ENCODE measurements at regions not wholly inside any gene's neighbourhood (a gene's known extent, or its start where the extent isn't known, plus 50 kb on each side); places are given as distances from the start of the nearest gene placed in this dataset.
A peak's percentile ranks its signal among the peaks of the same experiment; 100 is the strongest.

- peak; percentile 55 for DNase-seq (ENCODE audit: low read depth)
- no peak for TF ChIP-seq CTCF (conservative IDR thresholded peaks at IDR 0.05; ENCODE audit: low read length)
These were observed 124.6 kb upstream of the MTAP start for GRCh38 chr9:21677834-21678233.

GRCh38 chr9:21679432-21679831 is 123.0 kb upstream of the MTAP start:
- H3K4me3 ChIP-seq (ENCODE audit: low read length): no peak overlapping the region
- TF ChIP-seq CTCF (conservative IDR thresholded peaks at IDR 0.05; ENCODE audit: low read length): no peak
- peak; percentile 54 for DNase-seq (ENCODE audit: low read depth)

More at GRCh38 chr9:21677834-21678233, 124.6 kb upstream of the MTAP start:
- peak overlapping the region; percentile 34 for H3K4me3 ChIP-seq (ENCODE audit: low read length)

- no peak for TF ChIP-seq CTCF (conservative IDR thresholded peaks at IDR 0.05; ENCODE audit: low read length)
- no peak overlapping the region for H3K4me3 ChIP-seq (ENCODE audit: low read length)
- no peak for DNase-seq (ENCODE audit: low read depth)
These were observed 121.8 kb upstream of the MTAP start for GRCh38 chr9:21680590-21680989.

- peak; percentile 89 for DNase-seq (ENCODE audit: low read depth)
- no peak for TF ChIP-seq CTCF (conservative IDR thresholded peaks at IDR 0.05; ENCODE audit: low read length)
- no peak overlapping the region for H3K4me3 ChIP-seq (ENCODE audit: low read length)
These were observed 120.8 kb upstream of the MTAP start for GRCh38 chr9:21681641-21682040.

- no peak for TF ChIP-seq CTCF (conservative IDR thresholded peaks at IDR 0.05; ENCODE audit: low read length)
- no peak overlapping the region for H3K4me3 ChIP-seq (ENCODE audit: low read length)
- DNase-seq (ENCODE audit: low read depth): no peak
These were observed 120.1 kb upstream of the MTAP start for GRCh38 chr9:21682381-21682780.

- peak; percentile 81 for DNase-seq (ENCODE audit: low read depth)
- H3K4me3 ChIP-seq (ENCODE audit: low read length): no peak overlapping the region
- TF ChIP-seq CTCF (conservative IDR thresholded peaks at IDR 0.05; ENCODE audit: low read length): no peak
These were observed 119.5 kb upstream of the MTAP start for GRCh38 chr9:21682981-21683380.

- DNase-seq (ENCODE audit: low read depth): no peak
- no peak for TF ChIP-seq CTCF (conservative IDR thresholded peaks at IDR 0.05; ENCODE audit: low read length)
- H3K4me3 ChIP-seq (ENCODE audit: low read length): no peak overlapping the region
These were observed 118.8 kb upstream of the MTAP start for GRCh38 chr9:21683484-21684175.
